Neutrophil (primary cell): ENCODE measurements at regions not wholly inside any gene's neighbourhood (a gene's known extent, or its start where the extent isn't known, plus 50 kb on each side); places are given as distances from the start of the nearest gene placed in this dataset.
"Not testable (repeated sequence)": the region's sequence is repeated elsewhere in the genome, so short reads cannot be mapped to it uniquely, and the experiment has no call there.

ENCODE experiments used
- H3K27ac ChIP-seq: fragments of 200-600 bp; sonication (generic); 2 replicates; pipeline ENCODE4 v1.5.1; 2016; ENCODE audit warnings: mild to moderate bottlenecking, moderate library complexity
- H3K27me3 ChIP-seq: fragments of 200-600 bp; sonication (generic); 2 replicates; pipeline ENCODE4 v1.6.0; 2016; ENCODE audit warnings: mild to moderate bottlenecking
- H3K36me3 ChIP-seq: fragments of 200-600 bp; sonication (generic); 2 replicates; pipeline ENCODE4 v1.5.1; 2017
- H3K4me1 ChIP-seq, 2 experiments: fragments of 200-600 bp in 1 of 2; sonication (generic) in 1 of 2; 1 replicate in 1 of 2; 2 replicates in 1 of 2; pipeline versions ENCODE4 v1.5.1 to v1.6.1; 2013 to 2016; ENCODE audit warnings: low read depth in 1 of 2, low read length in 1 of 2, mild to moderate bottlenecking in 1 of 2, moderate library complexity in 1 of 2; ENCODE audit not compliant: control insufficient read depth in 1 of 2, insufficient read depth in 1 of 2
- H3K4me3 ChIP-seq, 2 experiments: fragments of 200-600 bp in 1 of 2; sonication (generic) in 1 of 2; 1 replicate in 1 of 2; 2 replicates in 1 of 2; pipeline ENCODE4 v1.5.1; 2013 to 2016; ENCODE audit warnings: low read depth in 1 of 2, low read length in 1 of 2, mild to moderate bottlenecking in 1 of 2, moderate library complexity in 1 of 2
- H3K9me3 ChIP-seq: fragments of 200-600 bp; sonication (generic); 2 replicates; pipeline ENCODE4 v1.5.1; 2016
- TF ChIP-seq, protein P1 (sequence below): fragments of 200-600 bp; sonication (generic); IDR thresholded peaks from 2 replicates; pipeline ENCODE4 v1.5.1; 2016; ENCODE audit warnings: antibody characterized with exemption

DNA sequence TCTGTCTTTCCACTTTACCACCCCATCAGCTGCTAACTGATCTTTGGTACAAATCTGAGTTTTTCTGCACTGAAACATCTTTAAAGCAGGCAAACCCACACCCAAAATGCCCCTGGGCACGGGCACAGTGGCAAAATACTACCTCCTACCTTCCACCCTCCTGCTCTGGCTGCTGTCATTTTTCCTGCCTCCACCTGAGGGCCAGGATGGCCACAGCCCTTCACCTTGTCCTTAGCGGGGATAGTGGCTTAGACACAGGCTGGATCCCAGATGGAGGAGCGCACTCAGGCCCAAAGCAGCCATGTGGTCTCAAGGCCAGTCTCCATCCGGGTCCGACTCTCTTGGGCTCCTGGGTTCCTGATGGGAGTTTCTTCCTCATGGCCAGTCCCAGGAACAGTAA is 98.3 kb downstream of the HIF1AN start:
- Histone ChIP-seq H3K4me1 (no peaks in the 10 kb centered on the region), H3K9me3 (no peaks in the 10 kb centered on the region), H3K27me3 (peaks cover 97% of the 10 kb centered on the region), H3K27ac (no peak overlapping the region), H3K4me3 (no peak overlapping the region), H3K36me3 (no peaks in the 10 kb centered on the region)
- TF ChIP-seq, protein P1, sequence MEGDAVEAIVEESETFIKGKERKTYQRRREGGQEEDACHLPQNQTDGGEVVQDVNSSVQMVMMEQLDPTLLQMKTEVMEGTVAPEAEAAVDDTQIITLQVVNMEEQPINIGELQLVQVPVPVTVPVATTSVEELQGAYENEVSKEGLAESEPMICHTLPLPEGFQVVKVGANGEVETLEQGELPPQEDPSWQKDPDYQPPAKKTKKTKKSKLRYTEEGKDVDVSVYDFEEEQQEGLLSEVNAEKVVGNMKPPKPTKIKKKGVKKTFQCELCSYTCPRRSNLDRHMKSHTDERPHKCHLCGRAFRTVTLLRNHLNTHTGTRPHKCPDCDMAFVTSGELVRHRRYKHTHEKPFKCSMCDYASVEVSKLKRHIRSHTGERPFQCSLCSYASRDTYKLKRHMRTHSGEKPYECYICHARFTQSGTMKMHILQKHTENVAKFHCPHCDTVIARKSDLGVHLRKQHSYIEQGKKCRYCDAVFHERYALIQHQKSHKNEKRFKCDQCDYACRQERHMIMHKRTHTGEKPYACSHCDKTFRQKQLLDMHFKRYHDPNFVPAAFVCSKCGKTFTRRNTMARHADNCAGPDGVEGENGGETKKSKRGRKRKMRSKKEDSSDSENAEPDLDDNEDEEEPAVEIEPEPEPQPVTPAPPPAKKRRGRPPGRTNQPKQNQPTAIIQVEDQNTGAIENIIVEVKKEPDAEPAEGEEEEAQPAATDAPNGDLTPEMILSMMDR, result no peak

DNA sequence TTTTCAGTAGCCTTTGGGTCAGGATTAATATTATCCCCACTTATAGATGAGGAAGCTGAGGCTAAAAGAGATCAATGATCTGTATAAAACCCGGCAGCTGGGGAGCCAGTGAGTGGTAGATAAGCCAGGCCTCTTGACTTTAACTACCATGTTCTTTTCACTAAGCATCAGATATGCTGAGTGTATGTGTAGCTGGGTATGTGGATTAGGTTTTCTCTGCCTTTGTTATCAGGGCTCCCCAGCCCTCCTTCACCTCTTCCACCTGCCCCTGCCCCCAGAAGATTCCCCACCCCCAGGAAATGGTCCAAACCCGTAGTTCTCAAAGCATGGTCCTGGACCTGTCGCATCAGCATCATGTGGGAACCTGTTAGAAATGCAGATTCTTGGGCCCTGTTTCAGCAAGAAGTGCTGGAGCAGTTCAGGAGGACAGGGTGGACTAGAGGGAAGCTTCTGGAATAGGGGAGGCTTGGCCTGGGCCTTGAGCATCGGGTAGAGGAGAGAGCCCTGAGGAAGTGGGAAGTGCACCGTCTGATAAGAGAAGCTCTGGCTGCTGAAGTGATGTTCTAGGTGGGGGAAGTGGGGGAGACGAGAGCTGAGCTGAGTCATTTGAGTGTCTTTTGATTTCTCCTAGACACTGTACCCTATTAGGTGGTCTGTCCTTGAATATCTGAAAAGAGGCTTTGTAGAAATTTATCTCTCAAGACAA is 101.3 kb downstream of the HIF1AN start:
- H3K9me3 ChIP-seq, result no peaks in the 10 kb centered on the region
- no peak overlapping the region for H3K27ac ChIP-seq
- H3K4me3 ChIP-seq, result no peak overlapping the region
- H3K27me3 ChIP-seq, result peaks cover 96% of the 10 kb centered on the region
- H3K4me1 ChIP-seq, result no peaks in the 10 kb centered on the region
- TF ChIP-seq, protein P1, result no peak
- H3K36me3 ChIP-seq, result no peaks in the 10 kb centered on the region

DNA sequence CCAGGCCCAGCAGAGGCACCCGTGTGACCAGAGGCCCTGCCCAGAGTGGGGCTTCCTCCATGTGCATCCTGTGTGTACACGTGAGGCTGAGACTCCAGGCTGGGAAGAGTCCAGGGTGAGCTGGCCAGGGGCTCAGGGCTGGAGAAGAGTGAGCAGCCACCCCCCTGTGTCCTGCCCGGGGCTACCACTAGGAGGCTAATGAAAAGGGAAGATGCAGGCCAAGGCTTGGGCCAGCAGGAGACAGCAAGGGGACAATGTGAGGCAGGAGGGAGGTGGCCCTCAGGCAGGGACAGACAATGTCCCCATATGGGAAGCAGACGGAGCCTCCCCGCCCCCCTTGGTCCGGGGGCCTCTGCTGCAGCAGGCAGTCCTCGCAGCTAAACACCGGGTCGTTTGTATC is 102.0 kb downstream of the HIF1AN start:
- Histone ChIP-seq H3K9me3 (no peaks in the 10 kb centered on the region), H3K27ac (no peak overlapping the region), H3K4me1 (no peaks in the 10 kb centered on the region), H3K4me3 (no peak overlapping the region), H3K36me3 (no peaks in the 10 kb centered on the region), H3K27me3 (peaks cover 97% of the 10 kb centered on the region)
- TF ChIP-seq, protein P1, result no peak

DNA sequence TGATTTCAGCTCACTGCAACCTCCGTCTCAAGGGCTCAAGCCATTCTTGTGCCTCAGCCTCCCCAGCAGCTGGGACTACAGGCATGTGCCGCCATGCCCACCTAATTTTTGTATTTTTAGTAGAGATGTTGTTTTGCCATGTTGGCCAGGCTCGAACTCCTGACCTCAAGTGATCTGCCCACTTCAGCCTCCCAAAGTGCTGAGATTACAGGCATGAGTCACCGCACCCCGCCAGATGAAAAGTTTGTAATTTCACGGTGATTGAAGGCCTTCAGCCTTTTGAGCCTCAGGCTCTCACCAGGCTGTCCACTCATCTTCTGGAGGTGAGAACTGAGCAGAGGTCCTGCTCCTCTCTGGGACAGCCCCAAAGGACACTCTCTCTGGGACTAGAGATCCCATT is 103.2 kb downstream of the HIF1AN start:
- not testable (repeated sequence) for H3K36me3 ChIP-seq, H3K4me1 ChIP-seq, H3K27ac ChIP-seq, H3K9me3 ChIP-seq, H3K4me3 ChIP-seq
- H3K27me3 ChIP-seq, result peaks cover 97% of the 10 kb centered on the region

DNA sequence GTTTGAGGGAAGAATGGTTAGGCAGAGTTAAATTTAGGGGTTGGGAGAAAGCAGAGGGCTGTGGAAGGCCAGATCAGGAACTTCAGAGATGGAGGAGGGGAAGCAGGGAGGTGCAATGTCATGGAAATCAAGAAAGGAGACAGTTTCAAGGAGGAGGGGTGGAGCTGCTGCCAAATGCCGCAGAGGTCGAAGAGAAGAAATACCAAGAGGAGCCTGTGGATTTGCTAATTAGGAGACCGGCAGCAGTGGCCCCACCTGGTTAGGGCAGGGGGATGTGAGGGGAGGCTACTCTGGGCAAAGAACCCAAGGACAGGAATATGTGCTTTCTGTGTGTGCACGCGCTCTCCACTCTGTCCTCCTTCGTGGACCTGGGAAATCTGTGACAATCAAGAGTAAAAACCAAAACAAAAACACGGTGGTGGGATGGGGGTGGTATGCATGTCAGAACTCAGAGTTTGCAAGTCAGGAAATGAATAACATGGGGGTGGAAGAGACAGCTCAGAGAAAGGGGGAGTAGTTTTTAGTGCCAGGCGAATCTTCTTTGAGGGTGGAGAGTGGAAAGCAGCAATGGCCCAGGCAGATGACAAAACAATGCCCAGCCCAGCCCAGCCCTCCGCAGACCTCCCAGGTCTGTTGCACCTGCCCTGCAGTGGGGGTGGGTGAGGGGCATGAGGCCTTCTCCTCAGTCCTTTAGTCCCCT is 102.9 kb upstream of the PAX2 start:
- TF ChIP-seq, protein P1, result no peak
- H3K36me3 ChIP-seq, result no peaks in the 10 kb centered on the region
- peaks cover 98% of the 10 kb centered on the region for H3K27me3 ChIP-seq
- no peaks in the 10 kb centered on the region for H3K4me1 ChIP-seq
- no peak overlapping the region for H3K4me3 ChIP-seq
- no peak overlapping the region for H3K27ac ChIP-seq
- H3K9me3 ChIP-seq, result no peaks in the 10 kb centered on the region

DNA sequence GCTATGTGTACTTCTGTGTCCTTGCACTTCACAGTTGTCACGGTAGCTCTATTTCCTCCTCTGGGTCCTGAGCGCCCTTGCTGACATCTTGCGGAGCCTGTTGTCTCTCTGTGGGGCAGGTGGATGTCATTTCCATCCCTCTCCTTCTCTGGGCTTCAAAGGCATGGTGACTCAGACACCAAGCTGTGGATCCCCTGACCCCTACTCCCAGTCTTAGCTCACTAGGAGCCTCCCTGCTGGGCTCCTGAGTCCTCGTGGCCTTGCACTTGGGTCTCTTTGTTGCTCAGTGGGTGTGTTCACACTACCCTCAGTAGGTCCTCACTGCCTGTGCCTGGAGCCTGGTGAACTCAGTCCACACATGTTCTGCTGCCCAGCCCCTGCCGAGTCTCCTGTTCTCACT is 100.3 kb upstream of the PAX2 start:
- TF ChIP-seq, protein P1, result no peak
- no peaks in the 10 kb centered on the region for H3K4me1 ChIP-seq
- H3K4me3 ChIP-seq, result no peak overlapping the region
- peaks cover 98% of the 10 kb centered on the region for H3K27me3 ChIP-seq
- H3K27ac ChIP-seq, result no peak overlapping the region
- H3K9me3 ChIP-seq, result no peaks in the 10 kb centered on the region
- H3K36me3 ChIP-seq, result no peaks in the 10 kb centered on the region
